Testis (tissue), 2 donors: ENCODE measurements at regions not wholly inside any gene's neighbourhood (a gene's known extent, or its start where the extent isn't known, plus 50 kb on each side); places are given as distances from the start of the nearest gene placed in this dataset.

Source experiments
- DNase-seq: peaks from one replicate; pipeline ENCODE4 v3.0.0-alpha.2; 2019
- H3K27ac ChIP-seq, 2 donors: fragments of 200-600 bp; sonication (generic); one replicate each; pipeline ENCODE4 v1.5.1; 2019
- H3K27me3 ChIP-seq: fragments of 200-600 bp; sonication (generic); one replicate; pipeline ENCODE4 v1.5.1; 2019
- H3K36me3 ChIP-seq: fragments of 200-600 bp; sonication (generic); one replicate; pipeline ENCODE4 v1.5.1; 2017; ENCODE audit warnings: low read depth; ENCODE audit errors: missing control alignments
- H3K4me1 ChIP-seq: fragments of 200-600 bp; sonication (generic); one replicate; pipeline ENCODE4 v1.5.1; 2019
- H3K4me3 ChIP-seq, 2 donors: fragments of 200-600 bp; sonication (generic); one replicate each; pipeline ENCODE4 v1.5.1; 2017 to 2019
- H3K9me3 ChIP-seq: fragments of 200-600 bp; sonication (generic); one replicate; pipeline ENCODE4 v1.5.1; 2017
- CTCF ChIP-seq, 3 experiments: fragments of 450-650 bp in 2 of 3; fragments of 200-600 bp in 1 of 3; sonication (generic) in 1 of 3; IDR thresholded peaks; one replicate each; pipeline ENCODE4 v1.5.1; 2016 to 2019; ENCODE audit warnings: antibody characterized with exemption in 3 of 3, mild to moderate bottlenecking in 2 of 3, moderate library complexity in 1 of 3
- POLR2A ChIP-seq: fragments of 450-650 bp; IDR thresholded peaks from one replicate; pipeline ENCODE4 v1.6.1; 2017; ENCODE audit warnings: antibody characterized with exemption, mild to moderate bottlenecking, moderate library complexity
- WGBS, 2 donors: methylation state at CpG; one replicate each; pipeline ENCODE4 v1.1.5; 2018; 5-methylcytosine and 5-hydroxymethylcytosine counted together
- intact Hi-C: fragments of 100-400 bp; cut with DNase I; formaldehyde crosslinking; loops from one replicate; pipeline ENCODE4 v1.15.1; 2023; ENCODE audit warnings: low total_unique reads

DNA sequence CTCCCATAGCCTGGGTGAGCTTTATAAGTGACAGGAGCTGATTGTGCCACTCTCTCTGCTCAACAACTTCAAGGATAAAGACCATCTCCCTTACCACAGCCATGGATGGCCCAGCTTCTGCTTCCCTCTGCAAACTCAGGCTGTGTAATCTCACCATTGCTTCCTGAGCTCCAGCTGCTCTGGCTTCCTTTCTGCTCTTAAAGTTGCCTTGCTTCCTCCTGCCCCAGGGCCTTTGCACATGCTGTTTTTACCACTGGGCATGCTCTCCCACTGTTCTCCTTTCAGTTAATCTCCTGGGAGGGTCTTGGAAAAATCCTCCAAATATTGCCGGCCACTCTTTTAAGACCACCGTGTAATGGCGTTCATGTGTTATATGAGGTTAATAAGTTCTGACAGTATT is 265.1 kb upstream of the C16orf82 start:
- no peak for DNase-seq
- intact Hi-C loops: no loop called here
- Histone ChIP-seq H3K36me3 (no peaks in the 10 kb centered on the region), H3K4me3 (no peak overlapping the region), H3K9me3 (no peaks in the 10 kb centered on the region), H3K4me1 (no peaks in the 10 kb centered on the region), H3K27ac (no peak overlapping the region), H3K27me3 (no peaks in the 10 kb centered on the region)
- TF ChIP-seq POLR2A (no peak), CTCF (IDR thresholded peaks at IDR 0.05) (no peak)
- WGBS, 2 donors: 92 to 98% methylated on average over 3 of the region's 3 CpGs

GRCh38 chr16:26802440-26802839 is 264.3 kb upstream of the C16orf82 start:
- Histone ChIP-seq H3K9me3 (no peaks in the 10 kb centered on the region), H3K27me3 (no peaks in the 10 kb centered on the region), H3K27ac (no peak overlapping the region), H3K4me1 (no peaks in the 10 kb centered on the region), H3K36me3 (no peaks in the 10 kb centered on the region), H3K4me3 (no peak overlapping the region)
- intact Hi-C loops: no loop called here
- WGBS, 2 donors: 41 to 48% methylated on average over 4 of the region's 4 CpGs
- TF ChIP-seq POLR2A (no peak), CTCF (IDR thresholded peaks at IDR 0.05) (no peak)
- no peak for DNase-seq

DNA sequence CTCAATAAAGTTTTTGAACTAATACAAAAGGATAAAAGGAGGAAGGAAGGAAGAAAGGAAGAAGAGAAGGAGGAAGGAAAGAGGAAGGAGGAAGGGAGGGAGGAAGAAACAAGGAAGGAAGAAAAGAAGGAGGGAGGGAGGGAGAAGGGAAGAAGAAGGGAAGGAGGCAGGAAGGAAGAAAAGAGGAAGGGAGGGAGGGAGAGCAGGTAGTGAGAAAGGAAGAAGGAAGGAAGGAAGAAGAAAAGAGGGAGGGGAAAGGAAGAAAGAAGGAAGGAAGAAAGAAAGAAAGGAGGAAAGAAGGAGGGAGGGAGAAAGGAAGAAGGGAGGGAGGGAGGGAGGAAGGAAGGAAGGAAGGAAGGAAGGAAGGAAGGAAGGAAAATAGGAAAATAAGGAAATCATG is 263.8 kb upstream of the C16orf82 start:
- intact Hi-C loops: no loop called here
- TF ChIP-seq POLR2A (no peak), CTCF (IDR thresholded peaks at IDR 0.05) (no peak)

GRCh38 chr16:26806657-26807056 is 260.1 kb upstream of the C16orf82 start:
- WGBS, 2 donors: 60 to 63% methylated on average over 6 of the region's 6 CpGs
- no peaks in the 10 kb centered on the region for H3K4me1 ChIP-seq
- H3K27me3 ChIP-seq: no peaks in the 10 kb centered on the region
- H3K27ac ChIP-seq: no peak overlapping the region
- intact Hi-C loops: no loop called here
- TF ChIP-seq CTCF (IDR thresholded peaks at IDR 0.05) (no peak), POLR2A (no peak)
- H3K36me3 ChIP-seq: no peaks in the 10 kb centered on the region
- no peak overlapping the region for H3K4me3 ChIP-seq
- H3K9me3 ChIP-seq: no peaks in the 10 kb centered on the region
- no peak for DNase-seq

More for the DNA sequence above, 263.8 kb upstream of the C16orf82 start:
- no peak for DNase-seq
- no peaks in the 10 kb centered on the region for H3K27me3 ChIP-seq
- no peaks in the 10 kb centered on the region for H3K36me3 ChIP-seq
- no peaks in the 10 kb centered on the region for H3K9me3 ChIP-seq
- no peaks in the 10 kb centered on the region for H3K4me1 ChIP-seq
- H3K27ac ChIP-seq: no peak overlapping the region
- no peak overlapping the region for H3K4me3 ChIP-seq

DNA sequence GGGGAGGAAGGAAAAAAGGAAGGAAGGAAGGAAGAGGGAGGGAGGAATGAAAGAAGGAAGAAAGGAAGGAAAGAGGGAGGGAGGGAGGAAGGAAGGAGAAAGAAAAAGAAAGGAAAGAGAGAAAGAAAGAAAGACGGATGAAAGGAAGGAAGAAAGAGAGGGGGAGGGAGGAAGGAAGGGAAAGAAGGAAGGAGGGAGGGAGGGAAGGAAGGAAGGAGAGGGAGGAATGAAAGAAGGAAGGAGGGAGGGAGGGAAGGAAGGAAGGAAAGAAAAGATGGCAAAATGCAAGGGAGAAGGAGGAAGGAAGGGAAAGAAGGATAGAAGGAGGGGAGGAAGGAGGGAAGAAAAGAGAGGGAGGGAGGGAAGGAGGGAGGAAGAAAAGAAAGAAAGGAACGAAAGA is 257.3 kb upstream of the C16orf82 start:
- Histone ChIP-seq H3K27ac (no peak overlapping the region), H3K27me3 (no peaks in the 10 kb centered on the region), H3K4me3 (no peak overlapping the region), H3K36me3 (no peaks in the 10 kb centered on the region), H3K4me1 (no peaks in the 10 kb centered on the region), H3K9me3 (no peaks in the 10 kb centered on the region)
- intact Hi-C loops: no loop called here
- 72 to 74% methylated on average over 2 of the region's 2 CpGs for WGBS, 2 donors
- TF ChIP-seq POLR2A: no peak
- TF ChIP-seq CTCF (IDR thresholded peaks at IDR 0.05): no peak
- no peak for DNase-seq
